22Rv1 (cell line): ENCODE measurements at regions not wholly inside any gene's neighbourhood (a gene's known extent, or its start where the extent isn't known, plus 50 kb on each side); places are given as distances from the start of the nearest gene placed in this dataset.

Experiments used
- CTCF ChIP-seq: fragments of 450-650 bp; IDR thresholded peaks from 2 replicates; pipeline ENCODE4 v1.5.1; 2017; ENCODE audit warnings: mild to moderate bottlenecking
- ZFX ChIP-seq: fragments of 450-650 bp; IDR thresholded peaks from 2 replicates; pipeline ENCODE4 v1.6.1; 2017; ENCODE audit warnings: antibody characterized with exemption, borderline replicate concordance

- TF ChIP-seq CTCF, result no peak
- no peak for TF ChIP-seq ZFX
Observed at GRCh38 chr21:27024301-27024700, 57.4 kb upstream of the ADAMTS5 start.
